Calu3 (cell line): ENCODE measurements at regions not wholly inside any gene's neighbourhood (a gene's known extent, or its start where the extent isn't known, plus 50 kb on each side); places are given as distances from the start of the nearest gene placed in this dataset.
"Not testable (repeated sequence)": the region's sequence is repeated elsewhere in the genome, so short reads cannot be mapped to it uniquely, and the experiment has no call there.

Experiments used
- BruUV-seq: library from RNA; stranded (reverse); fragments of 400-500 nt; replicated peaks from 2 replicates; lab custom pipeline; 2021; lab: Mats Ljungman, UMichigan
- CTCF ChIA-PET: fragments of 300-600 bp; sonication (Branson Sonifier 250); formaldehyde crosslinking; loops from one replicate; lab custom pipeline; 2022; ENCODE audit warnings: antibody characterized with exemption; lab: Charles Lee
- DNase-seq: peaks from one replicate; pipeline ENCODE4 v3.0.0; 2022
- H3K27ac Mint-ChIP-seq: one replicate; pipeline ENCODE4 v1.8.0; 2022; ENCODE audit warnings: mixed read lengths; ENCODE audit not compliant: unreplicated experiment
- H3K27me3 Mint-ChIP-seq: one replicate; pipeline ENCODE4 v1.8.0; 2022; ENCODE audit warnings: mixed read lengths; ENCODE audit not compliant: unreplicated experiment
- H3K36me3 Mint-ChIP-seq: one replicate; pipeline ENCODE4 v1.8.0; 2022; ENCODE audit warnings: mild to moderate bottlenecking, moderate library complexity, mixed read lengths; ENCODE audit not compliant: insufficient read depth, unreplicated experiment
- H3K4me1 Mint-ChIP-seq: one replicate; pipeline ENCODE4 v1.8.0; 2022; ENCODE audit warnings: mild to moderate bottlenecking, low read depth, mixed read lengths; ENCODE audit not compliant: unreplicated experiment
- H3K4me3 Mint-ChIP-seq: one replicate; pipeline ENCODE4 v1.8.0; 2022; ENCODE audit warnings: mild to moderate bottlenecking, low read depth, moderate library complexity, mixed read lengths; ENCODE audit not compliant: unreplicated experiment
- H3K9me3 Mint-ChIP-seq: one replicate; pipeline ENCODE4 v1.8.0; 2022; ENCODE audit warnings: low read depth, mixed read lengths; ENCODE audit not compliant: unreplicated experiment
- CTCF ChIP-seq: fragments of 200-600 bp; IDR thresholded peaks from one replicate; pipeline ENCODE4 v1.8.0; 2022; ENCODE audit warnings: antibody characterized with exemption; ENCODE audit not compliant: unreplicated experiment
- intact Hi-C: fragments of 100-400 bp; cut with micrococcal nuclease; formaldehyde crosslinking; loops from one replicate; pipeline ENCODE4 v1.10.0; 2022; ENCODE audit not compliant: unreplicated experiment

- intact Hi-C loops: no loop called here
- Mint-ChIP-seq H3K9me3 (peaks cover 5% of the 10 kb centered on the region), H3K36me3 (no peaks in the 10 kb centered on the region), H3K27ac (no peak overlapping the region), H3K4me1 (no peaks in the 10 kb centered on the region), H3K4me3 (no peak overlapping the region), H3K27me3 (peaks cover 23% of the 10 kb centered on the region)
- CTCF ChIA-PET: no interaction called here
- no peak for DNase-seq
- BruUV-seq: no TSS peak
- TF ChIP-seq CTCF: no peak
These were observed 81.0 kb downstream of the MRPL36 start for GRCh38 chr5:1718669-1719068.

DNA sequence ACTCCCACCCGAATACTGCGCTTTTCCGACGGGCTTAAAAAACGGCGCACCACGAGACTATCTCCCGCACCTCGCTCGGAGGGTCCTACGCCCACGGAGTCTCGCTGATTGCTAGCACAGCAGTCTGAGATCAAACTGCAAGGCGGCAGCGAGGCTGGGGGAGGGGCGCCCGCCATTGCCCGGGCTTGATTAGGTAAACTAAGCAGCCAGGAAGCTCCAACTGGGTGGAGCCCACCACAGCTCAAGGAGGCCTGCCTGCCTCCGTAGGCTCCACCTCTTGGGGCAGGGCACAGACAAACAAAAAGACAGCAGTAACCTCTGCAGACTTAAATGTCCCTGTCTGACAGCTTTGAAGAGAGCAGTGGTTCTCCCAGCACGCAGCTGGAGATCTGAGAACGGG is 89.5 kb downstream of the MRPL36 start:
- peak overlapping the region; percentile 51 for H3K4me3 Mint-ChIP-seq
- H3K36me3 Mint-ChIP-seq, H3K9me3 Mint-ChIP-seq, H3K4me1 Mint-ChIP-seq, DNase-seq, intact Hi-C loops, H3K27ac Mint-ChIP-seq, CTCF ChIA-PET, BruUV-seq: not testable (repeated sequence)
- peaks cover 50% of the 10 kb centered on the region for H3K27me3 Mint-ChIP-seq

- Mint-ChIP-seq H3K9me3 (no peaks in the 10 kb centered on the region), H3K27ac (no peak overlapping the region), H3K4me3 (peak overlapping the region; percentile 51), H3K4me1 (peaks cover 10% of the 10 kb centered on the region), H3K36me3 (no peaks in the 10 kb centered on the region), H3K27me3 (peaks cover 58% of the 10 kb centered on the region)
- TF ChIP-seq CTCF: no peak
- BruUV-seq: no TSS peak
- DNase-seq: no peak
- intact Hi-C loops: no loop called here
- CTCF ChIA-PET: no interaction called here
These were observed 90.3 kb downstream of the MRPL36 start for GRCh38 chr5:1709171-1709803.

DNA sequence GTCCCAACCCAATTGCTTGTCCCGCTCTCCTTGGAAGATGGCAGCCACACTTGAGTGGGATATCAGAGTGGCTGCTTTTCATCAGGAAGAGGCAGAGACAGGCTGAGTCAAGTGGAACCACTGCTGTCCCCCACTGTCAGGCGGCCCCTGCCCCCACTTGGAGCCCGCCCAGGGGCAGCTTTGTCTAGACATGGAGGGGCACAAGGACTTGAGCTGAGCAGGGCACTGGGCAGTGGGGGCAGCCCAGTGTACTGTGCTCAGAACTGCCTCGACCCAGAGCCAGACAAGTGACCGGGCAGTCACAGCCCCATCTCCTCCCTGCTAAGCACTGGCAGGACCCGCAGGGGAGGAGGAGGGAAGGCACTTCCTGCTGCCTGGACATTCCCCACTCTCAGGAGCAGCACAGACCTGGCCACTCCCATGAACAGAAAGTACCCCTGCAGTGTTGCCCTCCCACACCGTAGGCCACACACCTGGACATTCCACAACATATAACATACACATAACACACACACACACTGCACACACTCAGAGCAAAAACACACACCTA is 91.0 kb downstream of the MRPL36 start:
- CTCF ChIA-PET: no interaction called here
- Mint-ChIP-seq H3K36me3 (no peaks in the 10 kb centered on the region), H3K27ac (no peak overlapping the region), H3K9me3 (no peaks in the 10 kb centered on the region), H3K4me3 (no peak overlapping the region), H3K27me3 (peaks cover 64% of the 10 kb centered on the region), H3K4me1 (peaks cover 10% of the 10 kb centered on the region)
- no peak for DNase-seq
- no peak for TF ChIP-seq CTCF
- intact Hi-C loops: no loop called here
- no TSS peak for BruUV-seq

DNA sequence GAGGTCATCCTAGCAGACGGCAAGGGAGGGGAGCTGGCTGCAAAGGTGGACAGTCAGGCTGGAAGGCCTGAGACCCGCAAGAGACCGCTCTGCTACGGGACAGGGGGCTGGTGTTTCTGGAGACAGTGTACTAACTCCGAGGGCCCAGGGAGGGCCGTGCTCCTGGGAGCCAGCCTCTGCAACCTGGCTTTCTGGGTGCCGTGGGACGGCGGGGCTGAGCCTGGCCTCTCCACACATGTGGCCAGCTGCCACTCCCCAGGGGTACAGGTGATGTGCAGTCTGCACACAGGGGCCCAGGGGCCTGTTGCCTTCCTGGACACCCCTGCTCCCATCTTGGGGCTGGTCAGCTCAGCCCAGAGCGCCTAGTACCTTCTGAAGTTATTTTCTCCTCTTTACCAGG is 92.2 kb downstream of the MRPL36 start:
- TF ChIP-seq CTCF: no peak
- intact Hi-C loops: no loop called here
- Mint-ChIP-seq H3K9me3 (no peaks in the 10 kb centered on the region), H3K27ac (no peak overlapping the region), H3K4me1 (peaks cover 10% of the 10 kb centered on the region), H3K27me3 (peaks cover 76% of the 10 kb centered on the region), H3K36me3 (no peaks in the 10 kb centered on the region), H3K4me3 (no peak overlapping the region)
- BruUV-seq: no TSS peak
- DNase-seq: no peak
- CTCF ChIA-PET: no interaction called here
